Kidney (tissue), 13 donors: ENCODE measurements at regions not wholly inside any gene's neighbourhood (a gene's known extent, or its start where the extent isn't known, plus 50 kb on each side); places are given as distances from the start of the nearest gene placed in this dataset.
"Not testable (repeated sequence)": the region's sequence is repeated elsewhere in the genome, so short reads cannot be mapped to it uniquely, and the experiment has no call there.

Experiments used
- DNase-seq, 5 donors: peaks; one replicate each; pipeline ENCODE4 v3.0.0-alpha.2; 2013 to 2020
- FAIRE-seq: peaks from 2 replicates; lab custom pipeline; 2012; peaks lifted over from hg19 to GRCh38; lab: Jason Lieb, UNC
- H3K27ac ChIP-seq, 2 donors: one replicate each; pipeline ENCODE4 v1.7.0; 2013; ENCODE audit warnings: low read depth in 2 of 2, low read length in 2 of 2, inconsistent platforms in 1 of 2
- H3K27me3 ChIP-seq: one replicate; pipeline ENCODE4 v1.7.1; 2013; ENCODE audit warnings: low read length, inconsistent platforms; ENCODE audit not compliant: control insufficient read depth, insufficient read depth
- H3K36me3 ChIP-seq, 3 donors: one replicate each; pipeline versions ENCODE4 v1.7.0 to v1.7.1; 2013; ENCODE audit warnings: low read length in 3 of 3, control low read depth in 1 of 3, inconsistent platforms in 1 of 3; ENCODE audit not compliant: insufficient read depth in 3 of 3, control insufficient read depth in 2 of 3
- H3K4me1 ChIP-seq, 3 donors: one replicate each; pipeline versions ENCODE4 v1.7.0 to v1.7.1; 2013; ENCODE audit warnings: low read length in 3 of 3, inconsistent platforms in 1 of 3, low read depth in 1 of 3; ENCODE audit not compliant: control insufficient read depth in 2 of 3, insufficient read depth in 2 of 3
- H3K4me3 ChIP-seq, 3 donors: one replicate each; pipeline versions ENCODE4 v1.7.0 to v1.8.1; 2013; ENCODE audit warnings: low read length in 3 of 3, control low read depth in 1 of 3, inconsistent platforms in 1 of 3
- H3K9ac ChIP-seq, 3 donors: one replicate each; pipeline versions ENCODE4 v1.7.0 to v1.7.1; 2013; ENCODE audit warnings: low read length in 3 of 3, control low read depth in 1 of 3, inconsistent platforms in 1 of 3
- H3K9me3 ChIP-seq, 3 donors: one replicate each; pipeline versions ENCODE4 v1.7.0 to v1.7.1; 2013; ENCODE audit warnings: low read length in 3 of 3, control low read depth in 1 of 3, inconsistent platforms in 1 of 3; ENCODE audit not compliant: control insufficient read depth in 2 of 3, insufficient read depth in 1 of 3
- intact Hi-C: fragments of 100-400 bp; cut with DNase I; formaldehyde crosslinking; loops from one replicate; pipeline ENCODE4 v1.11.1; 2022
- TF ChIP-seq, protein P1 (sequence below): IDR thresholded peaks from 3 replicates; pipeline ENCODE4 v1.5.1; 2012; ENCODE audit warnings: mild to moderate bottlenecking, moderate library complexity, borderline replicate concordance; ENCODE audit not compliant: insufficient read depth; ENCODE audit errors: extremely low read depth
- donor health status: control.
- donor health status: control.
- donor health status: control.
- donor health status: control.
- donor health status: control.
- donor health status: DM: yes; HTN: yes; CAD: no.
- donor health status: Normal renal cell carcinoma (clear cell type).

DNA sequence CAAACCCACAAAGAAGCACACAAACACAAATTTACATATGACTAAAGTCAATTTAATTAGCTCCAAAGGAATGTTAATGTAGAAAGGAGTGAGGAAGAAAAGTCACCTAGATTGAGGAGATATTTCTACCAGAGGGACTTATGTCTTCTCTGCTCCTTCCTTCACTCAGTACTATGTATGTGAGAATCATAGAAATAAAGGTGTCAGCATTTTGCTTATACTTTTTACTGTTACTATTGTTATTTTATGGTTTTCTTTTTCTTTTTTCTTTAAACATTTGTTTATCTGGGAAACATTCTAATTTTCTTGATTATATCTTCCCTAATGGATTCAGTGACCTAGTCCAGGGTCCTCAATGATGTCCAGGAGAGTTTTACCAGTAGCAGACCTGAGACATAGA is 511.9 kb upstream of the NCAM2 start:
- intact Hi-C loops = no loop called here
- Histone ChIP-seq H3K36me3 (no peaks in the 10 kb centered on the region), H3K4me1 (no peaks in the 10 kb centered on the region), H3K4me3 (no peak overlapping the region), H3K27ac (no peak overlapping the region), H3K9me3 (no peaks in the 10 kb centered on the region), H3K27me3 (no peaks in the 10 kb centered on the region), H3K9ac (no peak overlapping the region)
- DNase-seq = no peak
- no peak for FAIRE-seq
- TF ChIP-seq, protein P1, sequence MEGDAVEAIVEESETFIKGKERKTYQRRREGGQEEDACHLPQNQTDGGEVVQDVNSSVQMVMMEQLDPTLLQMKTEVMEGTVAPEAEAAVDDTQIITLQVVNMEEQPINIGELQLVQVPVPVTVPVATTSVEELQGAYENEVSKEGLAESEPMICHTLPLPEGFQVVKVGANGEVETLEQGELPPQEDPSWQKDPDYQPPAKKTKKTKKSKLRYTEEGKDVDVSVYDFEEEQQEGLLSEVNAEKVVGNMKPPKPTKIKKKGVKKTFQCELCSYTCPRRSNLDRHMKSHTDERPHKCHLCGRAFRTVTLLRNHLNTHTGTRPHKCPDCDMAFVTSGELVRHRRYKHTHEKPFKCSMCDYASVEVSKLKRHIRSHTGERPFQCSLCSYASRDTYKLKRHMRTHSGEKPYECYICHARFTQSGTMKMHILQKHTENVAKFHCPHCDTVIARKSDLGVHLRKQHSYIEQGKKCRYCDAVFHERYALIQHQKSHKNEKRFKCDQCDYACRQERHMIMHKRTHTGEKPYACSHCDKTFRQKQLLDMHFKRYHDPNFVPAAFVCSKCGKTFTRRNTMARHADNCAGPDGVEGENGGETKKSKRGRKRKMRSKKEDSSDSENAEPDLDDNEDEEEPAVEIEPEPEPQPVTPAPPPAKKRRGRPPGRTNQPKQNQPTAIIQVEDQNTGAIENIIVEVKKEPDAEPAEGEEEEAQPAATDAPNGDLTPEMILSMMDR = no peak

DNA sequence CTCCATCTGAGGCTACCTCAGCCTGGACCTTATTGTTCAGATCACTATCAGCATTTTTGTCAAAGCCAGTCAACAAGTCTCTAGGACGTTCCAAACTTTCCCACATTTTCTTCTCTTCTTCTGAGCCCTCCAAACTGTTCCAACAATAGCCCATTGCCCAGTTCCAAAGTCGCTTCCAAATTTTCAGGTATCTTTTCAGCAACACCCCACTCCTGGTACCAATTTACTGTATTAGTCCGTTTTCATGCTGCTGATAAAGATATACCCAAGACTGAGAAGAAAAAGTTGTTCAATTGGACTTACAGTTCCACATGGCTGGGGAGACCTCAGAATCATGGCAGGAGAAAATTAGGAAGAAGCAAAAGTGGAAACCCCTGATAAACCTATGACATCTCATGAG is 495.3 kb upstream of the NCAM2 start:
- FAIRE-seq, H3K9ac ChIP-seq, intact Hi-C loops, DNase-seq, H3K4me1 ChIP-seq, H3K27me3 ChIP-seq, H3K36me3 ChIP-seq, H3K4me3 ChIP-seq, H3K27ac ChIP-seq, H3K9me3 ChIP-seq: not testable (repeated sequence)

DNA sequence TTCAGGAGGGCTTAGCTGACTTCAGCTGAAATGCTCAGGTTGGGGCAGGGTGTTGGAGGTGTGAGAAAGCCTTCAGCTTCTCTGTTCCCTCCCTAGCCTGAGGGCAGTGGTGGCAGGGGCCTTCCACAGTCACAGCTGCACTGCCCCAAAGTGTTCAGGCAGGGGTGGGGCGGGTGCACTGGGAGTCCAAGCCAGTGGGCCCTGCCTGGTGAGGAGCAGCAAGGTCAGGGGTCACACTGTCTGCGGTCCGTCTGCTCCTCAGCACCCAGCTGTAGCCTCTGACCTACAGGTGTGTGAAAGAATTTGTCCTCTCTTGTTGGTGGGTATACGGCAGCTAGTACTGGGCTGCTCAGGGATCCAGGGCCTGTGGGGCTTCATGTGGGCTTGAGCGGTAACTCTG is 490.4 kb upstream of the NCAM2 start:
- H3K27ac ChIP-seq = no peak overlapping the region
- DNase-seq (no peak), FAIRE-seq (no peak)
- no peak overlapping the region for H3K9ac ChIP-seq
- no peaks in the 10 kb centered on the region for H3K4me1 ChIP-seq
- no peak overlapping the region for H3K4me3 ChIP-seq
- intact Hi-C loops = no loop called here
- TF ChIP-seq, protein P1 = no peak
- no peaks in the 10 kb centered on the region for H3K27me3 ChIP-seq
- H3K36me3 ChIP-seq = no peaks in the 10 kb centered on the region
- H3K9me3 ChIP-seq = peaks cover 0 to 6% (median 0%) of the 10 kb centered on the region in 3 donors

DNA sequence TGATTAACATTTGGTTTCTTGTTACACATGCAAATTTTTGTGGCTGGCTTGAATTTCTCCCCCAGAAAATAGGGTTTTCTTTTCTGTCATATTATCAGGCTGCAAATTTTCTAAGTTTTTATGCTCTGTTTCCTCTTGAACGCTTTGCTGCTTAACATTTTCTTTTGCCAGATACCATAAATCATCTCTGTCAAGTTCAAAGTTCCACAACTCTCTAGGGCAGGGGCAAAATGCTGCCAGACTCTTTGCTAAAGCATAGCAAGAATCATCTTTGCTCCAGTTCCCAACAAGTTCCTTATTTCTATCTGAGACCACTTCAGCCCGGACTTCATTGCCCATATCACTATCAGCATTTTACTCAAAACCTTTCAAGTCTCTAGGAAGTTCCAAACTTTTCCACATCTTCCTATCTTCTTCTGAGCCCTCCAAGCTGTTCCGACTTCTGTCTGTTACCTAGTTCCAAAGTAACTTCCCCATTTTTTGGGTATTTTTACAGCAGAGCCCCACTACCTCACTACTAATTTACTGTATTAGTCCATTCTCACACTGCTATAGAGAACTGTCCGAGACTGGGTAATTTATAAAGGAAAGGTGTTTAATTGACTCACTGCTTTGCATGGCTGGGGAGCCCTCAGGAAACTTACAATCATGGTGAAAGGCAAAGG is 486.9 kb upstream of the NCAM2 start:
- DNase-seq (peak in 2 of 5 donors; percentile 33 to 55), FAIRE-seq (no peak)
- intact Hi-C loops = no loop called here
- H3K9ac ChIP-seq = no peak overlapping the region
- no peaks in the 10 kb centered on the region for H3K27me3 ChIP-seq
- TF ChIP-seq, protein P1 = no peak
- H3K4me1 ChIP-seq = no peaks in the 10 kb centered on the region
- H3K9me3 ChIP-seq = no peaks in the 10 kb centered on the region
- H3K36me3 ChIP-seq = no peaks in the 10 kb centered on the region
- no peak overlapping the region for H3K4me3 ChIP-seq
- no peak overlapping the region for H3K27ac ChIP-seq
